ENCODE measurements at regions not wholly inside any gene's neighbourhood (a gene's known extent, or its start where the extent isn't known, plus 50 kb on each side); places are given as distances from the start of the nearest gene placed in this dataset.

DNA sequence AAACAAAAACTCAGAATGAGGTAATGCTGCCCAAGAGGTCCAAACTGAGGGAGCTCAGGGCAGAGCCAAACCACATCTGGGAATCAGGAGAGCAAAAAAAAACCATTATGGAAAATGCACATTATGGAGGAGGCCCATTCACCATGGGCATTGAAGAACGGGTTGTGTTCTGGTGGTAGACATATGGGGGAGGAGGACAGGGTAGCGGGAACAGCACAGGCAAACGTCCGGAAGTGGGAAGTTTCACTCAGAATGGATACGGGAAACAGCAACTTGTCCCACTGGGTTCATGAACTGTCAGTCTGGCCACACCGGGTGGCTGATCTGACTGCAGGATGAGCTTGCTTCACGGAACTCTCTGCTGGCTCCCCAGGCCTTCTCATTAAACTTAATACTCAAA lies 139.7 kb downstream of the RRAGC start:
- peaks cover 0 to 3% (median 0%) of the 10 kb centered on the region in 4 donors for H3K27me3 ChIP-seq (ENCODE audit: control insufficient read depth in 4 of 4, insufficient read depth in 4 of 4, low read length in 3 of 4)
- 76% methylated on average over 7 of the region's 7 CpGs for WGBS
- DNase-seq (ENCODE audit: low spot score) = no peak
- no peaks in the 10 kb centered on the region for H3K4me1 ChIP-seq (ENCODE audit: control insufficient read depth in 4 of 4, insufficient read depth in 4 of 4, low read length in 3 of 4)
- H3K36me3 ChIP-seq (ENCODE audit: control insufficient read depth in 4 of 4, insufficient read depth in 3 of 4, low read depth in 1 of 4, low read length in 3 of 4) = no peaks in the 10 kb centered on the region
- no peaks in the 10 kb centered on the region for H3K9me3 ChIP-seq (ENCODE audit: control insufficient read depth in 4 of 4, low read length in 3 of 4)
- no peak for TF ChIP-seq RXRA (IDR thresholded peaks at IDR 0.05)
- TF ChIP-seq, protein P1, sequence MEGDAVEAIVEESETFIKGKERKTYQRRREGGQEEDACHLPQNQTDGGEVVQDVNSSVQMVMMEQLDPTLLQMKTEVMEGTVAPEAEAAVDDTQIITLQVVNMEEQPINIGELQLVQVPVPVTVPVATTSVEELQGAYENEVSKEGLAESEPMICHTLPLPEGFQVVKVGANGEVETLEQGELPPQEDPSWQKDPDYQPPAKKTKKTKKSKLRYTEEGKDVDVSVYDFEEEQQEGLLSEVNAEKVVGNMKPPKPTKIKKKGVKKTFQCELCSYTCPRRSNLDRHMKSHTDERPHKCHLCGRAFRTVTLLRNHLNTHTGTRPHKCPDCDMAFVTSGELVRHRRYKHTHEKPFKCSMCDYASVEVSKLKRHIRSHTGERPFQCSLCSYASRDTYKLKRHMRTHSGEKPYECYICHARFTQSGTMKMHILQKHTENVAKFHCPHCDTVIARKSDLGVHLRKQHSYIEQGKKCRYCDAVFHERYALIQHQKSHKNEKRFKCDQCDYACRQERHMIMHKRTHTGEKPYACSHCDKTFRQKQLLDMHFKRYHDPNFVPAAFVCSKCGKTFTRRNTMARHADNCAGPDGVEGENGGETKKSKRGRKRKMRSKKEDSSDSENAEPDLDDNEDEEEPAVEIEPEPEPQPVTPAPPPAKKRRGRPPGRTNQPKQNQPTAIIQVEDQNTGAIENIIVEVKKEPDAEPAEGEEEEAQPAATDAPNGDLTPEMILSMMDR (IDR thresholded peaks at IDR 0.05; ENCODE audit: low read depth, low read length, missing input control) = no peak
- TF ChIP-seq SP1 (IDR thresholded peaks at IDR 0.05) = no peak
- TF ChIP-seq, protein P2, sequence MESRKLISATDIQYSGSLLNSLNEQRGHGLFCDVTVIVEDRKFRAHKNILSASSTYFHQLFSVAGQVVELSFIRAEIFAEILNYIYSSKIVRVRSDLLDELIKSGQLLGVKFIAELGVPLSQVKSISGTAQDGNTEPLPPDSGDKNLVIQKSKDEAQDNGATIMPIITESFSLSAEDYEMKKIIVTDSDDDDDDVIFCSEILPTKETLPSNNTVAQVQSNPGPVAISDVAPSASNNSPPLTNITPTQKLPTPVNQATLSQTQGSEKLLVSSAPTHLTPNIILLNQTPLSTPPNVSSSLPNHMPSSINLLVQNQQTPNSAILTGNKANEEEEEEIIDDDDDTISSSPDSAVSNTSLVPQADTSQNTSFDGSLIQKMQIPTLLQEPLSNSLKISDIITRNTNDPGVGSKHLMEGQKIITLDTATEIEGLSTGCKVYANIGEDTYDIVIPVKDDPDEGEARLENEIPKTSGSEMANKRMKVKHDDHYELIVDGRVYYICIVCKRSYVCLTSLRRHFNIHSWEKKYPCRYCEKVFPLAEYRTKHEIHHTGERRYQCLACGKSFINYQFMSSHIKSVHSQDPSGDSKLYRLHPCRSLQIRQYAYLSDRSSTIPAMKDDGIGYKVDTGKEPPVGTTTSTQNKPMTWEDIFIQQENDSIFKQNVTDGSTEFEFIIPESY (IDR thresholded peaks at IDR 0.05) = no peak
- TF ChIP-seq NR2F2 (IDR thresholded peaks at IDR 0.05) = no peak
- TF ChIP-seq YY1 (IDR thresholded peaks at IDR 0.05) = no peak
- no peak overlapping the region for H3K4me3 ChIP-seq (ENCODE audit: low read depth in 1 of 3, low read length in 3 of 3)
- no peak overlapping the region for H3K9ac ChIP-seq (ENCODE audit: low read depth in 1 of 2, low read length in 2 of 2)
- no peak overlapping the region for H3K27ac ChIP-seq (ENCODE audit: low read depth in 1 of 2, low read length in 2 of 2)

DNA sequence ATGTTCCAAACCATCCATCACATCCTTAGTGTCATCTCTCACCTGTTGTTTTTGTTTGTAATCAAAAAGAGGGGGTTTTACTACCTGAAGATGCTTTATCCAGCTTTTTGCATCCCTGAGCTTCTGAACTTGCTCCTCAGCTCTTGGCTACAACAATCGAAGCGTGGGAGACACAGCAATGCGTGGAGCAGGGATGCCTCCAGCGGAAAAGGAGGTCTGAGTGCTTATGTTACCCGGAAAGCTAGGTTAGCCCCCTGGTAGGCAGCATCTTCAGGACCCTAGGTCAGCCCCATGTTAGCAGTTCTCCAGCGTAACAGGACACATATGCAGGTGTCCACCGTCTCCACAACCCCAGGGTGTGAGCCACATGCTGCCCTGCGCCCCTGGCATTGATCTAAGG lies 141.5 kb downstream of the RRAGC start:
- Histone ChIP-seq H3K9me3 (ENCODE audit: control insufficient read depth in 4 of 4, low read length in 3 of 4) (no peaks in the 10 kb centered on the region), H3K27me3 (ENCODE audit: control insufficient read depth in 4 of 4, insufficient read depth in 4 of 4, low read length in 3 of 4) (peaks cover 0 to 3% (median 0%) of the 10 kb centered on the region in 4 donors), H3K4me1 (ENCODE audit: control insufficient read depth in 4 of 4, insufficient read depth in 4 of 4, low read length in 3 of 4) (no peaks in the 10 kb centered on the region), H3K36me3 (ENCODE audit: control insufficient read depth in 4 of 4, insufficient read depth in 3 of 4, low read depth in 1 of 4, low read length in 3 of 4) (no peaks in the 10 kb centered on the region), H3K4me3 (ENCODE audit: low read depth in 1 of 3, low read length in 3 of 3) (no peak overlapping the region), H3K9ac (ENCODE audit: low read depth in 1 of 2, low read length in 2 of 2) (no peak overlapping the region), H3K27ac (ENCODE audit: low read depth in 1 of 2, low read length in 2 of 2) (no peak overlapping the region)
- TF ChIP-seq RXRA (IDR thresholded peaks at IDR 0.05) = no peak
- TF ChIP-seq, protein P3, sequence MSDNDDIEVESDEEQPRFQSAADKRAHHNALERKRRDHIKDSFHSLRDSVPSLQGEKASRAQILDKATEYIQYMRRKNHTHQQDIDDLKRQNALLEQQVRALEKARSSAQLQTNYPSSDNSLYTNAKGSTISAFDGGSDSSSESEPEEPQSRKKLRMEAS (IDR thresholded peaks at IDR 0.05) = no peak
- no peak for TF ChIP-seq GABPA (IDR thresholded peaks at IDR 0.05 in 1 of 2, conservative IDR thresholded peaks at IDR 0.05 in 1 of 2)
- no peak for TF ChIP-seq FOXA1 (IDR thresholded peaks at IDR 0.05)
- TF ChIP-seq HNF4A (conservative IDR thresholded peaks at IDR 0.05) = no peak
- no peak for TF ChIP-seq EGR1 (IDR thresholded peaks at IDR 0.05; ENCODE audit: low read depth in 2 of 2)
- TF ChIP-seq FOXA2 (IDR thresholded peaks at IDR 0.05) = no peak
- no peak for TF ChIP-seq JUND (IDR thresholded peaks at IDR 0.05)
- WGBS = 83% methylated on average over 8 of the region's 8 CpGs
- no peak for DNase-seq (ENCODE audit: low spot score)

DNA sequence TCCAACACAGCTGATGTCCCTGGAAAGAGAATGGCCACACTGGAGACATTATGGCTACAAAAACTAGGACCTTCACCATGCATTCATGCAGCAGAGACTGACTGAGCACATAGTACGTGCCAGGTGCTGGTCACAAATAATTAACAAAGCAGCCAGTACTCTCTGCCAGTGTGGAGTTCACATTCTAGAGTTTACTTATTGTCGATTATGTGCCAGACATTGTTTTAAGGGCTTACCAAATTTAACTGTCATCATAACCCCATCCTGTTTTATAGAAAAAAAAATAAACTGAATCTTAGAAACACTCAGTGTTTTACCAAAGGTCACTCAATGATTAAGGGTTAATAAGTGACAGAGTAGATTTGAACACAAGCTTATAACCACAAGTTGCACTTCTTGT lies 143.3 kb downstream of the RRAGC start:
- H3K9me3 ChIP-seq (ENCODE audit: control insufficient read depth in 4 of 4, low read length in 3 of 4) = no peaks in the 10 kb centered on the region
- H3K4me1 ChIP-seq (ENCODE audit: control insufficient read depth in 4 of 4, insufficient read depth in 4 of 4, low read length in 3 of 4) = no peaks in the 10 kb centered on the region
- H3K4me3 ChIP-seq (ENCODE audit: low read depth in 1 of 3, low read length in 3 of 3) = no peak overlapping the region
- WGBS = 79% methylated on average over 2 of the region's 2 CpGs
- peaks cover 0 to 3% (median 0%) of the 10 kb centered on the region in 4 donors for H3K27me3 ChIP-seq (ENCODE audit: control insufficient read depth in 4 of 4, insufficient read depth in 4 of 4, low read length in 3 of 4)
- DNase-seq (ENCODE audit: low spot score) = no peak
- no peaks in the 10 kb centered on the region for H3K36me3 ChIP-seq (ENCODE audit: control insufficient read depth in 4 of 4, insufficient read depth in 3 of 4, low read depth in 1 of 4, low read length in 3 of 4)
- H3K9ac ChIP-seq (ENCODE audit: low read depth in 1 of 2, low read length in 2 of 2) = no peak overlapping the region
- H3K27ac ChIP-seq (ENCODE audit: low read depth in 1 of 2, low read length in 2 of 2) = no peak overlapping the region
- TF ChIP-seq, protein P1 (IDR thresholded peaks at IDR 0.05; ENCODE audit: low read depth, low read length, missing input control) = no peak
- TF ChIP-seq, protein P4, sequence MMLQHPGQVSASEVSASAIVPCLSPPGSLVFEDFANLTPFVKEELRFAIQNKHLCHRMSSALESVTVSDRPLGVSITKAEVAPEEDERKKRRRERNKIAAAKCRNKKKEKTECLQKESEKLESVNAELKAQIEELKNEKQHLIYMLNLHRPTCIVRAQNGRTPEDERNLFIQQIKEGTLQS (IDR thresholded peaks at IDR 0.05) = no peak
- TF ChIP-seq, protein P2 (IDR thresholded peaks at IDR 0.05) = no peak

Data from liver (tissue), 8 donors.